Thyroid gland (tissue), 4 donors: ENCODE measurements at regions not wholly inside any gene's neighbourhood (a gene's known extent, or its start where the extent isn't known, plus 50 kb on each side); places are given as distances from the start of the nearest gene placed in this dataset.

Experiments used
- POLR2A ChIP-seq, 2 donors: fragments of 450-650 bp; IDR thresholded peaks; one replicate each; pipeline ENCODE4 v1.6.1; 2017; ENCODE audit warnings: antibody characterized with exemption in 2 of 2, mild to moderate bottlenecking in 2 of 2, moderate library complexity in 1 of 2
- TF ChIP-seq, protein P1 (sequence below), 6 experiments: fragments of 200-600 bp in 3 of 6; fragments of 450-650 bp in 3 of 6; sonication (generic) in 3 of 6; IDR thresholded peaks; one replicate each; pipeline ENCODE4 v1.5.1; 2016 to 2019; ENCODE audit warnings: antibody characterized with exemption in 6 of 6, mild to moderate bottlenecking in 2 of 6, inconsistent platforms in 1 of 6, moderate library complexity in 1 of 6

DNA sequence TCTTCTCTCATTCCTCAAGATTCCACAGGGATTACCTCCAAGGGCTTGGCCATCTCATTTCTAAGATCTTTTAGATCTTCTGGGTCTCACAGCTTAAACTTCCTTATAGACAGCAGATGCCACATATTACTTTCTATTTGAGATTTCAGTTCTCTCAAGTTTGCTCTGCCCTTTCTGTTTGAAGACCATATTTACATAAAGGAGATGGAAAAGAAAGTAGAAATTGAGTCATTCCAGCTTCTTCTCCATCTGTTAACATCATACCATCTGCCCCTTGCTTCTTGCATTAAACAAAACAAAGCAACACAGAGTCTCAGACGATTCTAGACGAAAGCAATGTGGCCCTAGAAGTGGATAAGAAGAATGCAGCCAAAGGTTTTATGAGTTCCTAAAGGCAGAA, 203.4 kb downstream of the TTLL2 start:
- TF ChIP-seq, protein P1, sequence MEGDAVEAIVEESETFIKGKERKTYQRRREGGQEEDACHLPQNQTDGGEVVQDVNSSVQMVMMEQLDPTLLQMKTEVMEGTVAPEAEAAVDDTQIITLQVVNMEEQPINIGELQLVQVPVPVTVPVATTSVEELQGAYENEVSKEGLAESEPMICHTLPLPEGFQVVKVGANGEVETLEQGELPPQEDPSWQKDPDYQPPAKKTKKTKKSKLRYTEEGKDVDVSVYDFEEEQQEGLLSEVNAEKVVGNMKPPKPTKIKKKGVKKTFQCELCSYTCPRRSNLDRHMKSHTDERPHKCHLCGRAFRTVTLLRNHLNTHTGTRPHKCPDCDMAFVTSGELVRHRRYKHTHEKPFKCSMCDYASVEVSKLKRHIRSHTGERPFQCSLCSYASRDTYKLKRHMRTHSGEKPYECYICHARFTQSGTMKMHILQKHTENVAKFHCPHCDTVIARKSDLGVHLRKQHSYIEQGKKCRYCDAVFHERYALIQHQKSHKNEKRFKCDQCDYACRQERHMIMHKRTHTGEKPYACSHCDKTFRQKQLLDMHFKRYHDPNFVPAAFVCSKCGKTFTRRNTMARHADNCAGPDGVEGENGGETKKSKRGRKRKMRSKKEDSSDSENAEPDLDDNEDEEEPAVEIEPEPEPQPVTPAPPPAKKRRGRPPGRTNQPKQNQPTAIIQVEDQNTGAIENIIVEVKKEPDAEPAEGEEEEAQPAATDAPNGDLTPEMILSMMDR (IDR thresholded peaks at IDR 0.05), result no peak
- no peak for TF ChIP-seq POLR2A (IDR thresholded peaks at IDR 0.05)
